HL-60 (cell line): ENCODE measurements at regions not wholly inside any gene's neighbourhood (a gene's known extent, or its start where the extent isn't known, plus 50 kb on each side); places are given as distances from the start of the nearest gene placed in this dataset.
"Not testable (repeated sequence)": the region's sequence is repeated elsewhere in the genome, so short reads cannot be mapped to it uniquely, and the experiment has no call there.

Experiments
- CTCF ChIP-seq: IDR thresholded peaks from one replicate; pipeline ENCODE4 v1.5.1; 2011; ENCODE audit warnings: low read length, control low read depth, inconsistent platforms; ENCODE audit not compliant: insufficient read depth
- GABPA ChIP-seq: IDR thresholded peaks from 2 replicates; pipeline ENCODE4 v1.6.1; 2012; ENCODE audit warnings: low read depth
- POLR2AphosphoS5 ChIP-seq: IDR thresholded peaks from 2 replicates; pipeline ENCODE4 v1.6.1; 2012; ENCODE audit warnings: low read depth
- REST ChIP-seq: IDR thresholded peaks from 2 replicates; pipeline ENCODE4 v1.6.1; 2012; ENCODE audit warnings: low read depth; ENCODE audit not compliant: insufficient replicate concordance
- SPI1 ChIP-seq: IDR thresholded peaks from 2 replicates; pipeline ENCODE4 v1.6.1; 2012; ENCODE audit warnings: low read depth, mild to moderate bottlenecking, borderline replicate concordance

GRCh38 chr15:24352777-24353176 is 322.8 kb upstream of the NPAP1 start:
- not testable (repeated sequence) for TF ChIP-seq SPI1, CTCF, REST, POLR2AphosphoS5, GABPA
